Amniotic stem cell (primary cell): ENCODE measurements at regions not wholly inside any gene's neighbourhood (a gene's known extent, or its start where the extent isn't known, plus 50 kb on each side); places are given as distances from the start of the nearest gene placed in this dataset.
"Not testable (repeated sequence)": the region's sequence is repeated elsewhere in the genome, so short reads cannot be mapped to it uniquely, and the experiment has no call there.

Experiments
- DNase-seq: peaks from one replicate; lab custom pipeline; 2025; lab: John Stamatoyannopoulos, UW

DNA sequence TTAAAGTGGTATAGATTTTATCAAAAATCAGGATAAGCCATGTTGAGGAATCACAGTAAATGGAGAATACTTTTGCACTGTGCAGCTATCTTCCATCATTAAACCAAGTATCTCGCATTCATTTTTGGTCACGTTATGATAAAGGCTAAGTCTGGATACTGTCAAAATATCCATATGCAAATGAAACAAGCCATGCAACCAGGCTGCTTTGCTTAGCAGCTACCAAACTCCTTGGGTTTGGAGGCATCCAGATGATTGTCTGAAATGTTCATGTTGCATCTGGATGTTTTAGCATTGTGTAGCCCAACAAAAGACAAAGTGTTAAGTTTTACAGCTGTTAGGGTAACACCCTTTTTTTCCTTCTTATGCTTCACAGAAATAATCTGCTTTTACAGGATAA is 322.9 kb upstream of the MDFIC2 start:
- no peak for DNase-seq

DNA sequence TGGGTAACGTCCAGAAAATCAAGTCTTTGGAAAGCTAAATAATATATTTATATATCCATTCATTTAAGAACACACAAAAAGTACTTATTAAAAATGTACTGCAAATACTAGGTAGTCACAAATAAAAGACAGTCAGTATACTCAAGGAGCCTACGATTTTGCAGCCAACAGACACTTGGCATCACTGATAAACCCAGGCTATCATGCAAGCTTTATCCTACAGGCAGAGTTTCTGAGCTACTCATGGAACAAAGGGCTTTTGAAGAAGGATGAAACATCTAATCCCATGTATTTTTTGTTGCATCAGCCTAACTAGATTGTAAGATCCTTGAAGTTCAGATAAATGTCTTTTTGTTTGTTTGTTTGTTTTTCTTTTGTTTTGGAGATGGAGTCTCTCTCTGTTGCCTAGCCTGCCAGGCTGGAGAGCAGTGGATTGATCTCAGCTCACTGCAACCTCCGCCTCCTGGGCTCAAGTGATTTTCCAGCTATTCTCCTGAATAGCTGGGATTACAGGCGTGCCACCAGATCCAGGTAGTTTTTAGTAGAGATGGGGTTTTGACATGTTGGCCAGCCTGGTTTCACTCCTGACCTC is 319.4 kb upstream of the MDFIC2 start:
- DNase-seq = no peak

DNA sequence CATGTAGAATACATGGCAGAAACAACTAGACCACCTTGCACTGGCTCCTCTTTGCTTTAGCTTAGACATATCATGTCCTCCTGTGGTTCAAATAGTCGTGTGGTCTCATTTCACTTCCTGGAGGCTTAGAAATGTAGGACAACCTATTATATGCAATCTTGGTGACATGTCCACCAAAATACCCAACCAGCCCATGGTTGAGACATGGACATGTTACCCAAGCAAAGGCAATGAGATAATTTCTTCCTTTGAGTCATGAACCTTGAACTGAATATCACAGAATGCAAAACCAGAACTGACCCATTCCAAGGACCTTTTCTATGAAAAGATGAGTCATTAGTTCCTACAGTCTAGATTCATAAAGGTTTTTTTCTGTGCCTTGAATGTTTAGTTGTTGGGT is 309.0 kb upstream of the MDFIC2 start:
- DNase-seq = no peak

DNA sequence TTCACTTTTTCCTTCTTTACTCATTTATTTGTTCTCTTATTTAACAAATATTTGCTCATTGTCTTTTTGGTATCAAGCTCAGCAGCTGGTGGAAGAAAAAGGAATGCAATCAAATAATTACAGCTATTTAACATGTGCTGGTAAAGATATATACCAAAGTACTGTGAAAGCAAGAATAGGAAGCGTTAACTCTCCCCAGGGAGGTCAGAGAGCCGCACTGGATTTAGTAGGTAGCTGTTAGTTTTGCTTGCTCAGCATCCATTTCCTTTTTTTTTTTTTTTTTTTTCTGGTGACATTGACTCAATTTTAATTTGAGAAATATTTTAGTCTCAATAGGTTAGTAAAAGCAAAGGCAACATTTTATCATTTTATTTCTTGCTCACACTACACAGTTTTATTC is 308.5 kb upstream of the MDFIC2 start:
- no peak for DNase-seq

DNA sequence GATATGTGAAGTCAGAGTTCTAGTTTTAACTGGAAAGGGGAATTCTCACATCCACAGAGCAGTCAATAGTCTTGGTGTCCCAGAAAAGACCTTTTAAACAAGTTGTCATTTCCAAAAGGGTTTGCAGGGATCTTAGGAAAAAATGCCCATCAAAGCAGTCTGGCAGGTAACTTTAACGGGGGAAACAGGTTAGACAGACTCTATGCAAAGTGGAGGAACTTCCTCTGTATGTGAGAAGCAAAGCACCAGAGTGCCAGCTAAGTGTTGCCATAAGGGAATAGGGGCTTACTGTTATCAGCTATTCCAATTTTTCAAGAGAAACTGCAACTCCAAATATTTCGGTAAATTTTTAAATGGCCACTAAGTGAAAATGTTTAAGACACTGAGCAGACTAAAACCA is 307.9 kb upstream of the MDFIC2 start:
- DNase-seq = no peak

DNA sequence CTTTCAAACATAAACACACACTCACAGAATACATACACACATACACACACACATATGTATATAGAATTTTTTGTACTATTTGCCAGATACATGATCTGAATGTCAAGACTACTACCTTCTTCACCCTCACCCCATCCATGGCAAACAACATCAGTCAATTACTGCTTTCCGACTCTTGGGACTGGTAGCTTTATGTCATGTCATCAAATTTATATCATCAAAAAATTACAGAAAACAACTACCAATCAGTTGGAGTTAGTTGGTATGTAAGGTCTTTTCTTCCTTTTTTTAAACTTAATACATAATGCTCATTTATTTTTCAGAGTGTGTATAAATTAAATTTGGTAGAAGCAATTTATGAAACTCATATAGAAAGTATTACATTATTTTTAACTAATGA is 305.7 kb upstream of the MDFIC2 start:
- DNase-seq = no peak

DNA sequence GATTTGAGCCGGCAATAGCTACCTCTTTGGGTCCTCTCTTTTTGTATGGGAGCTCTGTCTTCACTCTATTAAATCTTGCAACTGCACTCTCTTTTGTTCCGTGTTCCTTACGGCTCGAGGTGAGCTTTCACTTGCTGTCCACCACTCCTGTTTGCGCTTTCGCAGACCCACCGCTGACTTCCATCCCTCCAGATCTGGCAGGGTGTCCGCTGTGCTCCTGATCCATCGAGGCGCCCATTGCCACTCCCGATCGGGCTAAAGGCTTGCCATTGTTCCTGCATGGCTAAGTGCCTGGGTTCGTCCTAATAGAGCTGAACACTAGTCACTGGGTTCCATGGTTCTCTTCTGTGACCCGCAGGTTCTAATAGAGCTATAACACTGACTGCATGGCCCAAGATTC is 304.9 kb upstream of the MDFIC2 start:
- not testable (repeated sequence) for DNase-seq

DNA sequence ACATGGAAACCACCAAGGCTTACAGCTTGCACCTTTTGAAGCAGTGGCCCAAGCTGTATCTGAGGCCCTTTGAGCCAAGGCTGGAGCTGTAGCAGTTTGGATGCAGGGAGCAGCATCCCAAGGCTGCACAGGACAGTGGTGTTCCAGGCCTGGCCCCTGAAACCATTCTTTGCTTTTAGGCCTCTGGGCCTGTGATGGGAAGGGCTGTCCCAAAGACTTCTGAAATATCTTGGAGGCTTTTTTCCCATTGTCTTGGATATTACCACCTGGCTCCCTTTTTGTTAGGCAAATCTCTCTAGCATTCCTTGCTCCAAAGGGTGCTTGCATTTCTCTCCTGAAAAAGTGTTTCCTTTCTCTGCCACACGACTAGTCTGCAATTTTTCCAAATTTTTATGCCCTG is 302.8 kb upstream of the MDFIC2 start:
- no peak for DNase-seq

DNA sequence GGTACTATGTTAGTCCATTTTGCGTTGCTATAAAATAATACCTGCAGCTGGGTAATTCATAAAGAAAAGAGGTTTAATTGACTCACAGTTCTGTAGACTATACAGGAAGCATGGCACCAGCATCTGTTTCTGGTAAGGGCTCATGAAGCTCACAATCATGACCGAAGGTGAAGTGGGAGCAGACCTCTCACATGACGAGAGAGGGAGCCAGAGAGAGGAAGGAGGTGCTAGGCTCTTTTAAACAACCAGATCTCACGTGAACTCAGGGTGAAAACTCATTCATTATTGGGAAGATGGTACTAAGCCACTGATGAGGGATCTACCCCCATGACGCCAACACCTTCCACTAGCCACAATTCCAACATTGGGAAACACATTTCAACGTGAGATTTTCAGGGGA is 301.7 kb upstream of the MDFIC2 start:
- DNase-seq = no peak

DNA sequence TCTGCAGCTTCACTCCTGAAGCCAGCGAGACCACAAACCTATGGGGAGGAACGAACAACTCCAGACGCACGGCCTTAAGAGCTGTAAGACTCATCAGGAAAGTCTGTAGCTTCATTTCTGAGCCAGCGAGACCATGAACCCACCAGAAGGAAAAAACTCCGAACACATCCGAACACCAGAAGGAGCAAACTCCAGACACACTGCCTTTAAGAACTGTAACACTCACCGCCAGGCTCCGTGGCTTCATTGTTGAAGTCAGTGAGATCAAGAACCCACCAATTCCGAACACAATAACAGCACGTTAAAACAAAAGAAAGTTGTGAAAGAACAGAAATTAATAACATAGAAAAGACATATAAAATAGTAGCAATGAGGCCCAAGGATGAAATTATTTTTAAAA is 300.5 kb upstream of the MDFIC2 start:
- DNase-seq = no peak

DNA sequence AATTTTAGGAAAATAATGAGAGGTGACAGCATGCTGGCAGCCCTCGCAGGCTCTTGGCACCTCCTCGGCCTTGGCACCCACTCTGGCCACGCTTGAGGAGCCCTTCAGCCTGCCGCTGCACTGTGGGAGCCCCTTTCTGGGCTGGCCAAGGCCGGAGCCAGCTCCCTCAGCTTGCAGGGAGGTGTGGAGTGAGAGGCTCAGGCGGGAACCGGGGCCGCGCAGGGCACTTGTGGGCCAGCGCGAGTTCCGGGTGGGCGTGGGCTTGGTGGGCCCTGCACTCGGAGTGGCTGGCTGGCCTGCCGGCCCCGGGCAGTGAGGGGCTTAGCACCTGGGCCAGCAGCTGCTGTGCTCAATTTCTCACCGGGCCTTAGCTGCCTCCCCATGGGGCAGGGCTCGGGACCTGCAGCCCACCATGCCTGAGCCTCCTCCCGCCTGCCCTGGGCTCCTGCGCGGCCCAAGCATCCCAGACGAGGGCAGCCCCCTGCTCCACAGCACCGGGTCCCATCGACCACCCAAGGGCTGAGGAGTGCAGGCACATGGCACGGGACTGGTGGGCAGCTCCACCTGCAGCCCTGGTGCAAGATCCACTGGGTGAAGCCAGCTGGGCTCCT is 299.3 kb upstream of the MDFIC2 start:
- DNase-seq = not testable (repeated sequence)

DNA sequence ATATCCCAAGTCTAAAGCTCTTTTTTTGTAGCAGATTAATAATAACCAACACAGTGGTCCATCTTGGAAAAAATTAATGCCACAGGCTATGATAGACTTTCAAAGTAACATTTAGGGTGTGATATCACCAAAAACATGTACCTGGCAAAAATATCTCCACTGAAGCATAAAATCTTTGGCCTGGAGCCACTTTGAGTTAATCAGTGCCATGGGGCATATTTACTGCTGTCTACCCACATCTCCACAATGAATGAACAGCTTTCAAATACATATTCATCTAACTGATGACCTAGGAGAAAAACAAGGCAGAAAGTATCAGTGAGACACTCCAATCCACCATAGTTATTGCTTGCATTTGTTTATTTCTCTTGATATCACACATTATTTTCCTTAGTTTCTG is 296.0 kb upstream of the MDFIC2 start:
- no peak for DNase-seq

DNA sequence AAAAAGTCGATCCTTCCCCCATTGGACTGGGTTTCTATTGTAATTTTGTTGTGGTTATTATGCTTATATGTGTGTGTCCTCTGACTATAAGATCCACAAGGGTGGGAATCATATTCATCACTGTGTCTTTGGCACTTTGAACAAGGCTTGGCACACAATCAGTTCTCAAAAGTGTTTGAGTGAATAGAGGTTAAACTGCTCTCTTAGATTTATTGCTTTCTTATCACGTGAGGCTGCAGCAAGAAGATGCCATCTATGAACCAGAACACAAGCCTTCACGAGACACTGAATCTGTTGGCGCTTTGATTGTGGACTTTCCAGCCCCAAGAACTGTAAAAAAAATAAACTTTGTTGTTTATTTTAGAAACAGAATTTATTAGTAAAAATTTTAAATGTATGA is 295.0 kb upstream of the MDFIC2 start:
- DNase-seq = no peak

DNA sequence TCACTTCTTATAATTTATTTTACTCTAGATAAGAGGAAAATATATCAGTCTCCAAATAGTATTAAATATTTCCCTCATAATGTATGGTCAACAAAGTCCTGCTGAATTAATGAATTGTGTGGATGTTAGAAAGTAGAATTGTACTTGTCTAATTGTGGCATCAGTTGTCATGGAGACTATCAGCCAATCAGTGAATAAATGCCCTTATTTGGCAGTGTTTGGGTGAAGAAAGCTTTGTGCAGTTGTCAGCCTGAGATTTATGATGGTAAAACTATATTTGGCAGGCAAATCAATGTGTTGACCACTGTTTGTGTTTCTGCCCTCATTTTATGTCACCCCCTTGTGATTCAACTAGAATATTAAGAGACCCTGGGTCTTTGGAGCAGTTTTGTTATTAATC is 293.6 kb upstream of the MDFIC2 start:
- no peak for DNase-seq

DNA sequence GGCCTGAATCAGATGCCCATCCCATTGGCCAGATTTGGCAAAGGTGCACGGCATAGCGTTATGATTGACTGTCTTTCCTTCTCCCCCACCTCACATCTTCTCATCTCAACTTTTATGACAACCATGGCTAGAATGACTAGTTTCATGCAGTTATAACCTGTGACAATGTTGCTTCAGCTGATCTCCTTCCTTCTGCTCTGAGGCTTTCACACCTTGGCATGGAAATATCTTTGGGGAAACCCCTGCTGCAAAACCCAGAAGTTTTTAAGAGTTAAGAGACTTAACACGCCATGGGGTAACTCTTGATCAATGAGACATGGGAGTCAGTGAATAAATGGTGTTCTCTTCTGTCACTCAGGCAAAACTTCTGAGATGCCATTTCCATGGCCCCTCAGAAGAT is 290.7 kb upstream of the MDFIC2 start:
- DNase-seq = no peak

DNA sequence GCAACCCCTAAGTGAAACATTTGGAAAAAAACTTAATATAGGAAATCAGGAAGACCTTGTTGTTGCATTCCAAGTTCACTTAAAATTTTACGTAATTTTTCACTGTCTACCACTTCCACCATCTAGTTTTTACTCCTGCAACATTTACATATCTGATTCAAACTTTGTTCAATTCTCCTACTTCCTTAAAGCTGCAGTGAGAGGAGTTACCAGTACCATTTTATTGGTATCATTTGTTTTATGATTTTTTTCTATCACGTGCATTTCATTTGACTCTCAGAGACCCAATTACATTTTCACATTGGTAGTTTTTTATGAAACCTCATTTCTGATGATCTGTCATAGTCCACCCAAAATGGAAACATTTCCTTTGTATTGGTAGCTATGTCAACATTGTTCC is 284.9 kb upstream of the MDFIC2 start:
- DNase-seq = no peak

DNA sequence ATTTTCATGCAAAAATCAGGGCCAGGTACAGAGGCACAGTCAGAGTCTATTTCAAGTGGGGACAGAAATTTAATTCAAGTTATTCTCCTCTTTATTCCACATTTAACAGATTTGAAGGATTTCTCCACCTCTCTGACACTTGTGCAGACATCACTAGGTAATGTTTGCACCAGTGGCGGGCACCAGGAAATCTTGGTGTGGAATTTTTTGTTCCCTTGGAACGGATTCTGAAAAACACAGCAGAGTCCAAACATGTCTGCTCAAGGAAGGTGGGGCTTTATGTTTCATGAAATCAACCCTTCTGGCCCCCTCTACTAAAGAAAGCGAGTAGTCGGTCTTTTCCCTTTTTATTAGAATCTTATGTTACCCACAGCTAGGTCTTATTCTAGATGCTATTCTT is 271.2 kb upstream of the MDFIC2 start:
- no peak for DNase-seq

DNA sequence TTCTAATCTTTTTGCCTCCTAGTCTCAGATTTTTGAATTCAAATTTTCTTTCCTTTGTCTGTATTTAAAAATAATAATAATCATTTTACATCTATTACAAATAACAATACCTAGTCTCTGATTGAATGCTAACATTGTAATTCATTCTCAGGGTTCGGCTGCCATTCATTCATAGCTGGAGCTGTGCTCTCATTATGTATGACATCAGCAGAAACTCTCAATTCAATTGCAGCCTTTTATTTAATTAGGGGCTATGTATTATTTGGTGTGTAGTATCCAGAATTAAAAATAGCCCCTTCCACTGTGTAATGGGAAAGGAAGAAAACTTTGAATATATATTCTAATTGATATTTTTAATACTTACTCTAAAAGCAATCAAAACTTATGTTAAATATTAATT is 270.4 kb upstream of the MDFIC2 start:
- DNase-seq = no peak

DNA sequence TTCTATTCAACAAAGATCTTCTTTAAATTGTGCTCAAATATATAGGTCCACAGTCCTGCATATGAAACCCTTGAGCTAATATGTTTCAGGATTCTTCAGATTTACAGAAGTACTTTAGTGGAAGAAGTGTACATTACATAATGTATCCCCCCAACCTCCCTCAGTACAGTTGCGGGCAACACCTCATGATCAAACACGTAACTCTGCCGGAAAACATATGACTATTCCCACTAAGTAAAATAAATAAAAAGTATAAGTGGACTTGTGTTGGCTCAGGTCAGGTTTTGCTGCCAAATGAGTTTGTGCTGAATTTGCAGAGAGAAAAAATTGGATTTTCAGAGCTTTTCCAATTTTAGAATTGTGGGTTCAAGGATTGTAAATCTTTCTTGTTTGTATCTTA is 267.6 kb upstream of the MDFIC2 start:
- DNase-seq = no peak

DNA sequence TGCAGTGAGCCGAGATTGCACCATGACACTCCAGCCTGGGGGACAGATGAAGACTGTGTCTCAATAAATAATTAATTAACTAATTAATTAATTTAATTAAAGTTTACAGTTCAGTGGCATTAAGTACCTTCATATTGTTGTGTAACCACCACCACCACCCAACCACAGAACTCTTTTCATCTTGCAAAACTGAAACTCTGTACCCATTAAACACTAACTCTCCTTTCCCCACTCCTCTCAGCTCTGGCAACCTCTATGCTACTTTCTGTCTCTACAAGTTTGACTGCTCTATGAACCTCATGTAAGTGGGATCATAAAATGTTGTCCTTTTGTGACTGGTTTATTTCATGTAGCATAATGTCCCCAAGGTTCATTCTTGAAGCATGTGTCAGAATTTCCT is 259.3 kb upstream of the MDFIC2 start:
- no peak for DNase-seq

DNA sequence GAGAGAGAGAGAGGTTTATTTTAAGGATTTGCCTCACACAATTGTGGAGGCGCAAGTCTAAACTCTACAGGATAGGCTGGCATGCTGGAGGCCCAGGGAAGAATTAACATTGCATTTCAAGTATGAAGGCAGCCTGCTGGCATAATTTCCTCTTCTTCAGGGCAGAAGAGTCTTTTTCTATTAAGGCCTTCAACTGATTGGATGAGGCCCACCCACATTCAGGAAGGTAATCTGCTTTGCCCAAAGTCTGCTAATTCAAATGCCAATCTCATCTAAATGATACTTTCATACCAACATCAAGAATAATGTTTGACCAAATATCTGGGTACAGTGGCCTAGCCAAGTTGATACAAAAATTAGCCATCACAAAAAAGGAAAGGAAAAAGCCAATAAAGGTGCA is 258.1 kb upstream of the MDFIC2 start:
- no peak for DNase-seq

DNA sequence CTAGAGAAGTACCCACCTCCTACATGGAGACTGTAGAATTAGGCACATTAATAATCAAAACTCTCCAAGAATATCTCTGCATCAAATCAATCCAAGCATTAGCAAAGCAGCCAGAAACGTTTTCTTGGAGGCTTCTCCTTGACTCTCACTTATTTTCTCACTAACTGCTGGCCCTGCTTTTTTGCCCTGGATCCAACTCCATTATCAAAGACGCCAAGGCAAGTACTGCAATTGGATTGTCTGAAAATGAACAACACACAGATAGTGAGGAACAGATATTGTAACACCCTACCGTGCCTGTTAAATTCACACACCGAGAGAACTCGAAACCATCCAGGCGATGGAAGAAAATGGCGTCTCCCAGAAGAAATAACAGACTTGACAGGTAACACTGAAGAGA is 256.2 kb upstream of the MDFIC2 start:
- DNase-seq = no peak

DNA sequence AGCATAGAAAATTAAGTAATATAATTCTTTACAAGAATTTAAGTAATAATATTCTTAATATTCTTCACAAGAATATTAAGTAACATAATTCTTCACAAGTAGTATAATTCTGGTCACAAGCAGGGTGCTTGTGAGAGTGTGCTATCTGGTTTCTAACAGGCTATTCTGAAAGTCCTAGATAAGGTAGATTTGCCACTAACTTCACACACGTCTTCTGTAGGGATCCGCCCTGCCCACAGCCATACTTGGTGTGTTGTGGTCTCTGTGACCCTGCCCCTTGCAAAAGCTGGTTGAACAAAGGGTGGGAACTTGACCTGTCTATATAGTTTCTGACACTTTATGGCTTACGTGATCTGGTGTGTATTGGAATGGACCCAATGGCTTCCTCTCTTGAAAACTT is 253.4 kb upstream of the MDFIC2 start:
- DNase-seq = no peak

DNA sequence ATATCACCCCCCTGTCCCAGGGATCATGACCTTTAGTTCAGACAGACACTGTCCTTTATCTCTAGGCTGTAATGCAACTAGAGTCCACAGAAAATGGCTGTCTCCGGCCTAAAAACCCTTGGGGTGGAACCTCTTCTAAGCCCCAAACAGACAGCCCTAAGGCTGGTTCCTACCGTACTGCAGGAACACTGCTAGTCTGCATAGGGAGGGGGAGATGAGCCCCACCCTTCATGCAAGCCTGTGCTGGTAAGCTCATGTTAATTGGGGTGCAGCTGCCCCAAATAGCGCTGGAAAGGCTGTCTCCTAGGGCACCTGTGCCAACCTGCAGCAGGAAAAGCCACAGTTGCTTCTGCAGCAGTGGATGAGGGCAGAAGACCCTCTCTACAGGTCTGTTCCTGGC is 252.1 kb upstream of the MDFIC2 start:
- no peak for DNase-seq

DNA sequence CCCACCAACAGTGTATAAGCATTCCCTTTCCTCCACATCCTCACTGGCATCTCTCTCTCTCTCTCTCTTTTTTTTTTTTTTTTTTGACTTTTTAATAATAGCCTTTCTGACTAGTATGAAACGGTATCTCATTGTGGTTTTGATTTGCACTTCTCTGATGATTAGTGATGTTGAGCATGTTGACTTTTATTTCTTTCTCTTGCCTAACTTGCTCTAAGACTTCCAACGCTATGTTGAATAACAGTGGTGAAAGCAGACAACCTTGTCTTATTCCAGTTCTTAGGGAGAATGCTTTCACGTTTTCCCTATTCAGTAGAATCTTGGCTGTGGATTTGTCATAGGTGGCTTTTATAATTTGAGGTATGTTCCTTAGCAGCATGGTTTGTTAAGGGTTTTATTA is 249.4 kb upstream of the MDFIC2 start:
- DNase-seq = no peak
